ENCODE measurements at regions not wholly inside any gene's neighbourhood (a gene's known extent, or its start where the extent isn't known, plus 50 kb on each side); places are given as distances from the start of the nearest gene placed in this dataset.

- TF ChIP-seq CTCF (IDR thresholded peaks at IDR 0.05; ENCODE audit: low read depth, low read length) (no peak), POLR2A (IDR thresholded peaks at IDR 0.05; ENCODE audit: extremely low read depth, insufficient read length) (no peak)
These were observed 74.6 kb upstream of the OSBPL8 start for GRCh38 chr12:76634133-76634532.
